Ishikawa (cell line): ENCODE measurements at regions not wholly inside any gene's neighbourhood (a gene's known extent, or its start where the extent isn't known, plus 50 kb on each side); places are given as distances from the start of the nearest gene placed in this dataset.

Experiments
- CEBPB ChIP-seq: IDR thresholded peaks from 2 replicates; pipeline ENCODE4 v1.6.1; 2012
- CREB1 ChIP-seq: IDR thresholded peaks from 2 replicates; pipeline ENCODE4 v1.6.1; 2012; ENCODE audit warnings: low read depth
- EGR1 ChIP-seq: IDR thresholded peaks from 2 replicates; pipeline ENCODE4 v1.6.1; 2012
- EP300 ChIP-seq: IDR thresholded peaks from 2 replicates; pipeline ENCODE4 v1.6.1; 2012; ENCODE audit warnings: borderline replicate concordance
- FOXM1 ChIP-seq: IDR thresholded peaks from 2 replicates; pipeline ENCODE4 v1.6.1; 2012; ENCODE audit warnings: low read depth, borderline replicate concordance
- MAX ChIP-seq: IDR thresholded peaks from 2 replicates; pipeline ENCODE4 v1.6.1; 2012
- NFIC ChIP-seq: IDR thresholded peaks from 2 replicates; pipeline ENCODE4 v1.6.1; 2012
- RAD21 ChIP-seq: IDR thresholded peaks from 2 replicates; pipeline ENCODE4 v1.6.1; 2012; ENCODE audit warnings: low read depth
- REST ChIP-seq: IDR thresholded peaks from 2 replicates; pipeline ENCODE4 v1.6.1; 2012; ENCODE audit warnings: low read depth, mild to moderate bottlenecking
- TAF1 ChIP-seq: IDR thresholded peaks from 2 replicates; pipeline ENCODE4 v1.6.1; 2012; ENCODE audit warnings: low read depth, mild to moderate bottlenecking
- TCF12 ChIP-seq: IDR thresholded peaks from 2 replicates; pipeline ENCODE4 v1.6.1; 2012; ENCODE audit warnings: low read depth
- TEAD4 ChIP-seq: IDR thresholded peaks from 2 replicates; pipeline ENCODE4 v1.6.1; 2012
- YY1 ChIP-seq: IDR thresholded peaks from 2 replicates; pipeline ENCODE4 v1.6.1; 2012; ENCODE audit warnings: low read depth
- ZBTB7A ChIP-seq: IDR thresholded peaks from 2 replicates; pipeline ENCODE4 v1.6.1; 2012; ENCODE audit warnings: low read depth

GRCh38 chr19:30924670-30925069 is 424.6 kb downstream of the TSHZ3 start:
- TF ChIP-seq REST, result no peak
- no peak for TF ChIP-seq MAX
- no peak for TF ChIP-seq FOXM1
- no peak for TF ChIP-seq TAF1
- TF ChIP-seq TEAD4, result no peak
- TF ChIP-seq RAD21, result no peak
- TF ChIP-seq CEBPB, result no peak
- TF ChIP-seq EP300, result no peak
- no peak for TF ChIP-seq NFIC
- no peak for TF ChIP-seq YY1
- no peak for TF ChIP-seq TCF12
- TF ChIP-seq EGR1, result no peak
- no peak for TF ChIP-seq ZBTB7A
- TF ChIP-seq CREB1, result no peak
